HG02763 (cell line): ENCODE measurements at regions not wholly inside any gene's neighbourhood (a gene's known extent, or its start where the extent isn't known, plus 50 kb on each side); places are given as distances from the start of the nearest gene placed in this dataset.

Source experiments
- ATAC-seq: cut with Tn5 transposase; IDR thresholded peaks from one replicate; pipeline ENCODE4 v1.9.1; 2021; ENCODE audit warnings: mild to moderate bottlenecking, moderate library complexity; ENCODE audit not compliant: unreplicated experiment

DNA sequence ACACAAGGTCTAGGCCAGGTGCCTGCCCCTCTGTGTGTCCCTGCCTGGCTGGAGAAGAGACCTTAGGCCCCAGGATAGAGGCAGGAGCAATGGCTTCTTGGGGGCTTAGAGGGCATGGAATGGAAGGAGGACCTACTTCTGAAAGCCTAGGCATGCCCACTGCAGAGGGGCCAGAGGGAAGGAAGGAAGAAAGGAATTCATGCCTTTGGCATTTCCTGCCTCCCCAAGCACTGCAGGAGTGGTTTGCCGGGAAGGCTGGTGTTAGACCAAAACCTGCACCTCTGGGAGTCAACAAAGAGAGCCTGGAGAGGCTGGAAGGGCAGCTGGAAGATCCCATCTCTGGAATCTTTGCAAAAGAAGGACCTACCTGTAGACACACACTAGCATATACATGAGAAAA lies 50.7 kb upstream of the KCNE2 start:
- ATAC-seq = no peak
